SK-N-SH (cell line): ENCODE measurements at regions not wholly inside any gene's neighbourhood (a gene's known extent, or its start where the extent isn't known, plus 50 kb on each side); places are given as distances from the start of the nearest gene placed in this dataset.
"Not testable (repeated sequence)": the region's sequence is repeated elsewhere in the genome, so short reads cannot be mapped to it uniquely, and the experiment has no call there.

Experiments
- CTCF ChIA-PET: fragments of 300-600, 350-600 bp; formaldehyde crosslinking; extraction: SDS; loops from one replicate; lab custom pipeline; 2021; lab: Yijun Ruan, JAX
- POLR2A ChIA-PET: fragments of 350-600 bp; sonication (Branson Sonifier 250); formaldehyde crosslinking; extraction: SDS; loops from one replicate; lab custom pipeline; 2020; ENCODE audit warnings: antibody characterized with exemption, inconsistent platforms; lab: Yijun Ruan, JAX
- DNase-seq: peaks from one replicate; pipeline ENCODE4 v3.0.0; 2012
- H2AFZ ChIP-seq: fragments of 200-600 bp; sonication (generic); 2 replicates; pipeline ENCODE4 v1.8.1; 2016; ENCODE audit warnings: antibody characterized with exemption, mild to moderate bottlenecking, low read depth
- H3F3A ChIP-seq: fragments of 200-600 bp; sonication (generic); replicated peaks from 2 replicates; pipeline ENCODE3; 2016; ENCODE audit warnings: antibody characterized with exemption, mild to moderate bottlenecking; ENCODE audit not compliant: insufficient read depth
- H3K27ac ChIP-seq, 2 experiments: fragments of 200-500 bp in 1 of 2; fragments of 200-600 bp in 1 of 2; sonication (Bioruptor generic) in 1 of 2; sonication (generic), shearing (Covaris generic) in 1 of 2; 2 replicates each; pipeline versions ENCODE4 v1.5.1 to v1.6.1; 2014 to 2016; ENCODE audit warnings: low read depth in 2 of 2, inconsistent platforms in 1 of 2, low read length in 1 of 2, mild to moderate bottlenecking in 1 of 2, mixed read lengths in 1 of 2
- H3K27me3 ChIP-seq: fragments of 200-600 bp; sonication (generic), shearing (Covaris generic); 2 replicates; pipeline ENCODE4 v1.6.1; 2016; ENCODE audit warnings: mixed run types; ENCODE audit not compliant: insufficient read depth
- H3K36me3 ChIP-seq, 2 experiments: fragments of 200-500 bp in 1 of 2; fragments of 200-600 bp in 1 of 2; sonication (Bioruptor generic) in 1 of 2; sonication (generic) in 1 of 2; replicated peaks in 1 of 2; 2 replicates each; pipeline versions ENCODE3 to v1.5.1; 2014 to 2016; ENCODE audit warnings: low read length in 1 of 2, mild to moderate bottlenecking in 1 of 2; ENCODE audit not compliant: insufficient read depth in 2 of 2, control insufficient read depth in 1 of 2
- H3K4me1 ChIP-seq, 2 experiments: fragments of 200-500 bp in 1 of 2; fragments of 200-600 bp in 1 of 2; sonication (Bioruptor generic) in 1 of 2; sonication (generic), shearing (Covaris generic) in 1 of 2; 2 replicates each; pipeline versions ENCODE4 v1.5.1 to v1.6.1; 2014 to 2016; ENCODE audit warnings: low read depth in 1 of 2, low read length in 1 of 2, mixed run types in 1 of 2; ENCODE audit not compliant: insufficient read depth in 2 of 2, control insufficient read depth in 1 of 2
- H3K4me2 ChIP-seq: fragments of 200-600 bp; sonication (generic), shearing (Covaris generic); 2 replicates; pipeline ENCODE4 v1.6.1; 2017; ENCODE audit warnings: mixed run types
- H3K4me3 ChIP-seq, 2 experiments: fragments of 200-500 bp in 1 of 2; fragments of 200-600 bp in 1 of 2; sonication (Bioruptor generic) in 1 of 2; sonication (generic), shearing (Covaris generic) in 1 of 2; 2 replicates each; pipeline versions ENCODE4 v1.5.1 to v1.8.1; 2014 to 2016; ENCODE audit warnings: low read depth in 2 of 2, inconsistent platforms in 1 of 2, low read length in 1 of 2, mild to moderate bottlenecking in 1 of 2, mixed read lengths in 1 of 2, moderate library complexity in 1 of 2
- H3K79me2 ChIP-seq: fragments of 200-600 bp; sonication (generic); 2 replicates; pipeline ENCODE4 v1.8.1; 2017; ENCODE audit warnings: mild to moderate bottlenecking; ENCODE audit not compliant: insufficient read depth
- H3K9ac ChIP-seq: fragments of 200-600 bp; sonication (generic); 2 replicates; pipeline ENCODE4 v1.6.1; 2017; ENCODE audit warnings: mixed run types
- H3K9me2 ChIP-seq: fragments of 200-600 bp; sonication (generic); 2 replicates; pipeline ENCODE4 v1.6.1; 2017; ENCODE audit warnings: mixed run types
- H3K9me3 ChIP-seq: fragments of 200-600 bp; sonication (generic); 2 replicates; pipeline ENCODE4 v1.6.1; 2017; ENCODE audit warnings: mixed run types, mild to moderate bottlenecking, moderate library complexity
- H4K20me1 ChIP-seq: fragments of 200-600 bp; sonication (generic); 2 replicates; pipeline ENCODE4 v1.6.1; 2017; ENCODE audit warnings: mild to moderate bottlenecking, mixed run types; ENCODE audit not compliant: insufficient read depth
- ELF1 ChIP-seq: IDR thresholded peaks from 2 replicates; pipeline ENCODE4 v1.4.0; 2012
- EZH2phosphoT487 ChIP-seq: fragments of 200-600 bp; sonication (generic); IDR thresholded peaks from 2 replicates; pipeline ENCODE4 v1.6.1; 2017; ENCODE audit warnings: low read depth, mixed run types, mild to moderate bottlenecking, antibody characterized with exemption, moderate library complexity, borderline replicate concordance
- FOSL2 ChIP-seq: IDR thresholded peaks from 2 replicates; pipeline ENCODE4 v1.4.0; 2012; ENCODE audit warnings: low read depth, mild to moderate bottlenecking, moderate library complexity, borderline replicate concordance
- FOXJ3 ChIP-seq: sonication (generic); formaldehyde crosslinking; IDR thresholded peaks from 2 replicates; pipeline ENCODE4 v1.5.1; 2020; ENCODE audit warnings: mild to moderate bottlenecking, missing genetic modification reagents
- GATA2 ChIP-seq: sonication (generic); formaldehyde crosslinking; IDR thresholded peaks from 2 replicates; pipeline ENCODE4 v1.5.0; 2020; ENCODE audit warnings: mild to moderate bottlenecking, missing genetic modification reagents
- JUND ChIP-seq: IDR thresholded peaks from 2 replicates; pipeline ENCODE4 v1.4.0; 2012
- MXI1 ChIP-seq: IDR thresholded peaks from 2 replicates; pipeline ENCODE4 v1.6.1; 2012; ENCODE audit warnings: mild to moderate bottlenecking, low read depth, low read length, improper control_type of control experiment
- NRF1 ChIP-seq: IDR thresholded peaks from 2 replicates; pipeline ENCODE4 v1.6.1; 2012; ENCODE audit warnings: low read depth, mild to moderate bottlenecking, low read length
- POLR2AphosphoS5 ChIP-seq: IDR thresholded peaks from 2 replicates; pipeline ENCODE4 v1.6.1; 2012; ENCODE audit warnings: low read depth, low read length
- RAD21 ChIP-seq: IDR thresholded peaks from 2 replicates; pipeline ENCODE4 v1.6.1; 2012; ENCODE audit warnings: mild to moderate bottlenecking, low read length
- RFX5 ChIP-seq: IDR thresholded peaks from 2 replicates; pipeline ENCODE4 v1.6.1; 2012; ENCODE audit warnings: mild to moderate bottlenecking, improper control_type of control experiment, low read length
- RXRA ChIP-seq: IDR thresholded peaks from 2 replicates; pipeline ENCODE4 v1.4.0; 2012; ENCODE audit warnings: low read depth, mild to moderate bottlenecking, borderline replicate concordance
- SIN3A ChIP-seq: IDR thresholded peaks from 2 replicates; pipeline ENCODE4 v1.6.1; 2012; ENCODE audit warnings: low read depth, mild to moderate bottlenecking, low read length, moderate library complexity, borderline replicate concordance
- TAF1 ChIP-seq: IDR thresholded peaks from 2 replicates; pipeline ENCODE4 v1.6.1; 2012; ENCODE audit warnings: low read depth, mild to moderate bottlenecking, low read length, moderate library complexity, borderline replicate concordance
- TCF12 ChIP-seq: IDR thresholded peaks from 2 replicates; pipeline ENCODE4 v1.4.0; 2012
- TEAD4 ChIP-seq: IDR thresholded peaks from 2 replicates; pipeline ENCODE4 v1.4.0; 2012; ENCODE audit warnings: mild to moderate bottlenecking, borderline replicate concordance; ENCODE audit not compliant: insufficient read depth
- WGBS: methylation state at CpG from one replicate; pipeline ENCODE4 v1.1.6; 2017; ENCODE audit warnings: low lambda C conversion rate; 5-methylcytosine and 5-hydroxymethylcytosine counted together
- TF ChIP-seq, protein P1 (sequence below): IDR thresholded peaks from 2 replicates; pipeline ENCODE4 v1.4.0; 2012; ENCODE audit warnings: low read depth
- TF ChIP-seq, protein P2 (sequence below): fragments of 150-350 bp; IDR thresholded peaks from 2 replicates; pipeline ENCODE4 v1.6.1; 2017; ENCODE audit warnings: antibody characterized with exemption, low read length, low read depth, borderline replicate concordance
- TF ChIP-seq, protein P3 (sequence below): fragments of 200-600 bp; sonication (generic); IDR thresholded peaks from 2 replicates; pipeline ENCODE4 v1.6.1; 2017; ENCODE audit warnings: antibody characterized with exemption, mild to moderate bottlenecking, moderate library complexity
- TF ChIP-seq, protein P4 (sequence below): IDR thresholded peaks from 2 replicates; pipeline ENCODE4 v1.4.0; 2012; ENCODE audit warnings: low read depth, borderline replicate concordance

DNA sequence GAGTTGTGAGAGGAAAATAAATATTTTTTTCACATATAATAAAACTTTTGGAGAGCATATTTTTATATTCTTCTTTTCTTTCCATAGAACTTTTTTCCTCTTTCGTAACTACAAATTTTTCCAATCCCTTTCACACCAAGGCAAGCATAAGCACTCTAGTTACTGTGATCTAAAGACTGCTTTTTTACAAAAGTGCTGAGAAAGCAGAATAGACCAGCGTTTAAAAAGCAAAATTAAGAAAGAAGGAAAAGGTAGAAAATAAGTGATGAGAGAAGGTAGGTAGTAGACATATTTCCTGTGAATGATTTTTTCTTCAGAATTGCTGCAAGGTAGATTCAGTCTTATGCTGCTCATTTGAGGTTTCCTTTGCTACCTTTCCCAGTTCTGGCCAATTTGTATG lies 195.5 kb downstream of the MBL2 start:
- TF ChIP-seq TCF12 (no peak), POLR2AphosphoS5 (no peak), JUND (no peak), RXRA (no peak), RFX5 (no peak), TAF1 (no peak), EZH2phosphoT487 (no peak)
- TF ChIP-seq, protein P1, sequence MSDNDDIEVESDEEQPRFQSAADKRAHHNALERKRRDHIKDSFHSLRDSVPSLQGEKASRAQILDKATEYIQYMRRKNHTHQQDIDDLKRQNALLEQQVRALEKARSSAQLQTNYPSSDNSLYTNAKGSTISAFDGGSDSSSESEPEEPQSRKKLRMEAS = no peak
- TF ChIP-seq, protein P2, sequence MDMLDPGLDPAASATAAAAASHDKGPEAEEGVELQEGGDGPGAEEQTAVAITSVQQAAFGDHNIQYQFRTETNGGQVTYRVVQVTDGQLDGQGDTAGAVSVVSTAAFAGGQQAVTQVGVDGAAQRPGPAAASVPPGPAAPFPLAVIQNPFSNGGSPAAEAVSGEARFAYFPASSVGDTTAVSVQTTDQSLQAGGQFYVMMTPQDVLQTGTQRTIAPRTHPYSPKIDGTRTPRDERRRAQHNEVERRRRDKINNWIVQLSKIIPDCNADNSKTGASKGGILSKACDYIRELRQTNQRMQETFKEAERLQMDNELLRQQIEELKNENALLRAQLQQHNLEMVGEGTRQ = no peak
- Histone ChIP-seq H3K9ac (no peak overlapping the region), H3K27me3 (no peaks in the 10 kb centered on the region), H3K9me2 (no peaks in the 10 kb centered on the region), H3K9me3 (no peaks in the 10 kb centered on the region), H3K4me3 (no peak overlapping the region), H3K36me3 (no peaks in the 10 kb centered on the region), H3F3A (no peaks in the 10 kb centered on the region), H2AFZ (no peak overlapping the region), H3K4me1 (no peaks in the 10 kb centered on the region), H3K27ac (no peak overlapping the region), H4K20me1 (no peaks in the 10 kb centered on the region), H3K79me2 (no peaks in the 10 kb centered on the region), H3K4me2 (no peak overlapping the region)
- ChIA-PET CTCF (interaction anchor here (0.8 to 2.0 kb wide), 3 partner anchors 10 to 269 kb away, joined by 3 to 9 read pairs (median 4); no protein-coding TSS in a partner anchor), POLR2A (no interaction called here)
- 81% methylated on average over 2 of the region's 2 CpGs for WGBS
- DNase-seq = no peak

DNA sequence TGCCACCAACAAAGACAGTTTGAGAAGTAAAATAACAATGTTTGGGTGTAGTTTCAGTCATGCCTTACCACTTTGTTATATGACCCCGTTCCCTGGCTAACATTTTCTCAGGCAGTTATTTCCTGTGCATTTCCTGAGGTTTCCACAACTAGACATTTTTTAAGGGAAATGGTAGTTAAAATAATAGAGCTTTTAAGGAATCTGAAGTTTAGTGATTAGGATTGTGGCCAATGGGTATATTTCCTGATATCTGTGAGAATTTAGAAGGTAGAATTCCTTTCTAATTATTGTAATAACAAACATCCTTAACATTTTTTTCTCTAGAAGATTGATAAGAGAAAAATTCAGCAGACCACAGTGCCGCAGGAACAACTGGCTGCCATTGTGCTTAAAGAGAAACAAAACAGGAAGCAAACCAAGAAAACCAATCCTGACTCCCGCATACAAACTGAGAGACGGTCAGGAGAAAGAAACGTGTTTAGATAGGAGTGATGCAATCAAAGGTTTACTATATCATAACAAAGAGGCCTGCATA lies 193.6 kb downstream of the MBL2 start:
- no peaks in the 10 kb centered on the region for H3K27me3 ChIP-seq
- H3K79me2 ChIP-seq = no peaks in the 10 kb centered on the region
- H4K20me1 ChIP-seq = no peaks in the 10 kb centered on the region
- H3K4me2 ChIP-seq = no peak overlapping the region
- no peak for DNase-seq
- H3F3A ChIP-seq = no peaks in the 10 kb centered on the region
- ChIA-PET POLR2A (no interaction called here), CTCF (interaction anchor here (1.3 kb wide), 1 partner anchor 267 kb away, joined by 3 read pairs; no protein-coding TSS in a partner anchor)
- H3K4me3 ChIP-seq = no peak overlapping the region
- H3K4me1 ChIP-seq = no peaks in the 10 kb centered on the region
- no peaks in the 10 kb centered on the region for H3K9me2 ChIP-seq
- H3K9me3 ChIP-seq = 0 out of 2 replicates have a peak, but pooled peaks cover 3% of the 10 kb centered on the region
- peak overlapping the region; percentile 39 for H2AFZ ChIP-seq
- 83% methylated on average over 5 of the region's 5 CpGs for WGBS
- TF ChIP-seq ELF1 = no peak
- no peak for TF ChIP-seq SIN3A
- TF ChIP-seq EZH2phosphoT487 = no peak
- no peak for TF ChIP-seq MXI1
- no peak for TF ChIP-seq FOXJ3 (CRISPR knock-in tag)
- no peak for TF ChIP-seq NRF1
- TF ChIP-seq, protein P3, sequence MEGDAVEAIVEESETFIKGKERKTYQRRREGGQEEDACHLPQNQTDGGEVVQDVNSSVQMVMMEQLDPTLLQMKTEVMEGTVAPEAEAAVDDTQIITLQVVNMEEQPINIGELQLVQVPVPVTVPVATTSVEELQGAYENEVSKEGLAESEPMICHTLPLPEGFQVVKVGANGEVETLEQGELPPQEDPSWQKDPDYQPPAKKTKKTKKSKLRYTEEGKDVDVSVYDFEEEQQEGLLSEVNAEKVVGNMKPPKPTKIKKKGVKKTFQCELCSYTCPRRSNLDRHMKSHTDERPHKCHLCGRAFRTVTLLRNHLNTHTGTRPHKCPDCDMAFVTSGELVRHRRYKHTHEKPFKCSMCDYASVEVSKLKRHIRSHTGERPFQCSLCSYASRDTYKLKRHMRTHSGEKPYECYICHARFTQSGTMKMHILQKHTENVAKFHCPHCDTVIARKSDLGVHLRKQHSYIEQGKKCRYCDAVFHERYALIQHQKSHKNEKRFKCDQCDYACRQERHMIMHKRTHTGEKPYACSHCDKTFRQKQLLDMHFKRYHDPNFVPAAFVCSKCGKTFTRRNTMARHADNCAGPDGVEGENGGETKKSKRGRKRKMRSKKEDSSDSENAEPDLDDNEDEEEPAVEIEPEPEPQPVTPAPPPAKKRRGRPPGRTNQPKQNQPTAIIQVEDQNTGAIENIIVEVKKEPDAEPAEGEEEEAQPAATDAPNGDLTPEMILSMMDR = no peak
- TF ChIP-seq TEAD4 = no peak
- TF ChIP-seq GATA2 (CRISPR knock-in tag) = no peak
- no peak for TF ChIP-seq TAF1
- no peak for TF ChIP-seq RAD21
- no peak for TF ChIP-seq FOSL2
- TF ChIP-seq POLR2AphosphoS5 = no peak
- TF ChIP-seq, protein P4, sequence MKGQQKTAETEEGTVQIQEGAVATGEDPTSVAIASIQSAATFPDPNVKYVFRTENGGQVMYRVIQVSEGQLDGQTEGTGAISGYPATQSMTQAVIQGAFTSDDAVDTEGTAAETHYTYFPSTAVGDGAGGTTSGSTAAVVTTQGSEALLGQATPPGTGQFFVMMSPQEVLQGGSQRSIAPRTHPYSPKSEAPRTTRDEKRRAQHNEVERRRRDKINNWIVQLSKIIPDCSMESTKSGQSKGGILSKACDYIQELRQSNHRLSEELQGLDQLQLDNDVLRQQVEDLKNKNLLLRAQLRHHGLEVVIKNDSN = no peak
- H3K9ac ChIP-seq = no peak overlapping the region
- no peak overlapping the region; a peak in 1 of 4 replicates for H3K27ac ChIP-seq
- H3K36me3 ChIP-seq = no peaks in the 10 kb centered on the region

DNA sequence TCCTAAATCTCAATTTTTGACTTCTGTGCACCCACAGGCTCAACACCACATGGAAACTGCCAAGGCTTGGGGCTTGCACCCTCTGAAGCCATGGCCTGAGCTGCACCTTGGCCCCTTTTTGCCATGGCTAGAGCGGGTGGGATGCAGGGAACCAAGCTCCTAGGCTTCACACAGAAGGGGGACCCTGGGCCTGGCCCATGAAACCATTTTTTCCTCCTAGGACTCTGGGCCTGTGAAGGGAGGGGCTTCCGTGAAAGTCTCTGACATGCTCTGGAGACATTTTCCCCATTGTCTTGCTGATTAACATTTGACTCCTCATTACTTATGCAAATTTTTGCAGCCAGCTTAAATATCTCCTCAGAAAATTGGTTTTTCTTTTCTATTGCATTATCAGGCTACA lies 190.9 kb downstream of the MBL2 start:
- H3K27ac ChIP-seq, CTCF ChIA-PET, POLR2A ChIA-PET: not testable (repeated sequence)

More for the DNA sequence above, 190.9 kb downstream of the MBL2 start:
- not testable (repeated sequence) for H3K4me1 ChIP-seq, H3K27me3 ChIP-seq, H3K4me2 ChIP-seq, H3K4me3 ChIP-seq, H2AFZ ChIP-seq, H3K36me3 ChIP-seq, DNase-seq, H3K79me2 ChIP-seq, H4K20me1 ChIP-seq, H3K9ac ChIP-seq, H3F3A ChIP-seq, H3K9me2 ChIP-seq
- 64% methylated on average over 1 of the region's 2 CpGs for WGBS
- H3K9me3 ChIP-seq = 0 out of 2 replicates have a peak, but pooled peaks cover 11% of the 10 kb centered on the region
